ENCODE measurements at regions not wholly inside any gene's neighbourhood (a gene's known extent, or its start where the extent isn't known, plus 50 kb on each side); places are given as distances from the start of the nearest gene placed in this dataset.

GRCh38 chr10:56632537-56632936 lies 271.5 kb upstream of the ZWINT start:
- TF ChIP-seq, protein P1, sequence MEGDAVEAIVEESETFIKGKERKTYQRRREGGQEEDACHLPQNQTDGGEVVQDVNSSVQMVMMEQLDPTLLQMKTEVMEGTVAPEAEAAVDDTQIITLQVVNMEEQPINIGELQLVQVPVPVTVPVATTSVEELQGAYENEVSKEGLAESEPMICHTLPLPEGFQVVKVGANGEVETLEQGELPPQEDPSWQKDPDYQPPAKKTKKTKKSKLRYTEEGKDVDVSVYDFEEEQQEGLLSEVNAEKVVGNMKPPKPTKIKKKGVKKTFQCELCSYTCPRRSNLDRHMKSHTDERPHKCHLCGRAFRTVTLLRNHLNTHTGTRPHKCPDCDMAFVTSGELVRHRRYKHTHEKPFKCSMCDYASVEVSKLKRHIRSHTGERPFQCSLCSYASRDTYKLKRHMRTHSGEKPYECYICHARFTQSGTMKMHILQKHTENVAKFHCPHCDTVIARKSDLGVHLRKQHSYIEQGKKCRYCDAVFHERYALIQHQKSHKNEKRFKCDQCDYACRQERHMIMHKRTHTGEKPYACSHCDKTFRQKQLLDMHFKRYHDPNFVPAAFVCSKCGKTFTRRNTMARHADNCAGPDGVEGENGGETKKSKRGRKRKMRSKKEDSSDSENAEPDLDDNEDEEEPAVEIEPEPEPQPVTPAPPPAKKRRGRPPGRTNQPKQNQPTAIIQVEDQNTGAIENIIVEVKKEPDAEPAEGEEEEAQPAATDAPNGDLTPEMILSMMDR (IDR thresholded peaks at IDR 0.05): no peak
- no peak for TF ChIP-seq POLR2A (IDR thresholded peaks at IDR 0.05)

All from esophagus squamous epithelium (tissue), 4 donors.